Lower leg skin (tissue), 3 donors: ENCODE measurements at regions not wholly inside any gene's neighbourhood (a gene's known extent, or its start where the extent isn't known, plus 50 kb on each side); places are given as distances from the start of the nearest gene placed in this dataset.

Experiments used
- POLR2A ChIP-seq, 2 donors: fragments of 450-650 bp; IDR thresholded peaks; one replicate each; pipeline ENCODE4 v1.6.1; 2016 to 2017; ENCODE audit warnings: antibody characterized with exemption in 2 of 2, mild to moderate bottlenecking in 1 of 2, moderate library complexity in 1 of 2
- TF ChIP-seq, protein P1 (sequence below), 3 donors: fragments of 450-650 bp; IDR thresholded peaks; one replicate each; pipeline ENCODE4 v1.5.1; 2016; ENCODE audit warnings: antibody characterized with exemption in 3 of 3, mild to moderate bottlenecking in 3 of 3, moderate library complexity in 2 of 3

DNA sequence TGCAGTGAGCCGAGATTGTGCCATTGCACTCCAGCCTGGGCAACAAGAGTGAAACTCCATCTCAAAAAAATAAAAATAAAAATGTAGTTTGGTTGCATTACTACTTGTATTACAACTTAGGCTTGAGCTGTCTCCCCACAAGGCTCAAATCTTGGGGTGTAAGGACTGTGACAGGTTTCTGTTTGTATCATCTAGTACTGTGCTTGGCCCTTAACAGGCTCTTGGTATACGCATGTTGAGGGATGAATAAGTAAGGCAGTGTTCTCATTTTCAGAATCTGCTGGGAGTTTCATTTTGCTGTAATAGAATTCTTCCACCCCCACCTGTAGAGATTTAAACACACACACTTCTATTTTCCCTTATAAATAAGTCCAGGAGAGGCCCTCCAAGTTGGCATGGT lies 289.4 kb upstream of the EEF2KMT start:
- no peak for TF ChIP-seq POLR2A (IDR thresholded peaks at IDR 0.05)
- TF ChIP-seq, protein P1, sequence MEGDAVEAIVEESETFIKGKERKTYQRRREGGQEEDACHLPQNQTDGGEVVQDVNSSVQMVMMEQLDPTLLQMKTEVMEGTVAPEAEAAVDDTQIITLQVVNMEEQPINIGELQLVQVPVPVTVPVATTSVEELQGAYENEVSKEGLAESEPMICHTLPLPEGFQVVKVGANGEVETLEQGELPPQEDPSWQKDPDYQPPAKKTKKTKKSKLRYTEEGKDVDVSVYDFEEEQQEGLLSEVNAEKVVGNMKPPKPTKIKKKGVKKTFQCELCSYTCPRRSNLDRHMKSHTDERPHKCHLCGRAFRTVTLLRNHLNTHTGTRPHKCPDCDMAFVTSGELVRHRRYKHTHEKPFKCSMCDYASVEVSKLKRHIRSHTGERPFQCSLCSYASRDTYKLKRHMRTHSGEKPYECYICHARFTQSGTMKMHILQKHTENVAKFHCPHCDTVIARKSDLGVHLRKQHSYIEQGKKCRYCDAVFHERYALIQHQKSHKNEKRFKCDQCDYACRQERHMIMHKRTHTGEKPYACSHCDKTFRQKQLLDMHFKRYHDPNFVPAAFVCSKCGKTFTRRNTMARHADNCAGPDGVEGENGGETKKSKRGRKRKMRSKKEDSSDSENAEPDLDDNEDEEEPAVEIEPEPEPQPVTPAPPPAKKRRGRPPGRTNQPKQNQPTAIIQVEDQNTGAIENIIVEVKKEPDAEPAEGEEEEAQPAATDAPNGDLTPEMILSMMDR (IDR thresholded peaks at IDR 0.05) = no peak
